Muscle of leg (tissue), 3 donors: ENCODE measurements at regions not wholly inside any gene's neighbourhood (a gene's known extent, or its start where the extent isn't known, plus 50 kb on each side); places are given as distances from the start of the nearest gene placed in this dataset.
A peak's percentile ranks its signal among the peaks of the same experiment; 100 is the strongest.

Experiments used
- DNase-seq: peaks from one replicate; pipeline ENCODE4 v3.0.0; 2013
- H3K27ac ChIP-seq: one replicate; pipeline ENCODE4 v1.5.1; 2013; ENCODE audit warnings: mild to moderate bottlenecking, low read length, control low read depth
- H3K27me3 ChIP-seq: one replicate; pipeline ENCODE4 v1.6.1; 2013; ENCODE audit warnings: low read length; ENCODE audit not compliant: control insufficient read depth, insufficient read depth
- H3K36me3 ChIP-seq: one replicate; pipeline ENCODE4 v1.6.1; 2013; ENCODE audit warnings: low read length; ENCODE audit not compliant: control insufficient read depth, insufficient read depth
- H3K4me1 ChIP-seq: one replicate; pipeline ENCODE4 v1.6.1; 2013; ENCODE audit warnings: low read length; ENCODE audit not compliant: control insufficient read depth, insufficient read depth
- H3K4me3 ChIP-seq: one replicate; pipeline ENCODE4 v1.5.1; 2013; ENCODE audit warnings: low read length, control low read depth
- H3K9me3 ChIP-seq: replicated peaks from 2 replicates; pipeline ENCODE4 v1.6.1; 2013; ENCODE audit warnings: low read depth, low read length; ENCODE audit not compliant: control insufficient read depth
- WGBS: methylation state at CpG from one replicate; pipeline ENCODE4 v1.1.5; 2013; ENCODE audit warnings: missing lambda C conversion rate; ENCODE audit not compliant: insufficient coverage; 5-methylcytosine and 5-hydroxymethylcytosine counted together

DNA sequence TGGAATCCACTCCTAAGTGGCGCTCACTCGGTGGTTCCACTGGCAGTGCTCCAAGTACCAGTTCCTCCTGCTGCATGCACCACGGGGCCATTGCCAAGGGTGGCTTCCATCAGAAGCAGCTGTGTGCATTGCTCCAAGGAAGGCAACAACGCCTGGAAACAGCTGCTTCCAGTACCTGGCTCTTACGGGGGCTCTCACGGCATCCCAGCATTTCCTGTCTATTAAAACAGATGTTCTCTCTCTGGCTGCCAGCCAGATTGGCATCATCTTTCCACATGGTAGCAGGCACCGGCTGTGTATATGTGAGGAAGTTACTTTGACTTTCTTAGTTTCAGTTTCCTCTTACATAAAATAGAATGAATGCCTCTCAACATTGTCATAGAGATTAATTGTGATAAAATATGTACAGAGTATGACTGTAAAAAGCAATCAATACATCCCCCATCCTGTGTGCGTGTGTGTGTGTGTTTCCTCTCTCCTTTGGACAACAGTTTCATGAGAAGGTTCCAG, 84.9 kb downstream of the CMPK2 start:
- H3K9me3 ChIP-seq: peaks cover 2% of the 10 kb centered on the region
- peak overlapping the region; percentile 84 for H3K27ac ChIP-seq
- no peaks in the 10 kb centered on the region for H3K27me3 ChIP-seq
- peak; percentile 93 for DNase-seq
- H3K4me1 ChIP-seq: peaks cover 16% of the 10 kb centered on the region
- H3K36me3 ChIP-seq: no peaks in the 10 kb centered on the region
- no peak overlapping the region for H3K4me3 ChIP-seq
- 13% methylated on average over 4 of the region's 8 CpGs for WGBS

DNA sequence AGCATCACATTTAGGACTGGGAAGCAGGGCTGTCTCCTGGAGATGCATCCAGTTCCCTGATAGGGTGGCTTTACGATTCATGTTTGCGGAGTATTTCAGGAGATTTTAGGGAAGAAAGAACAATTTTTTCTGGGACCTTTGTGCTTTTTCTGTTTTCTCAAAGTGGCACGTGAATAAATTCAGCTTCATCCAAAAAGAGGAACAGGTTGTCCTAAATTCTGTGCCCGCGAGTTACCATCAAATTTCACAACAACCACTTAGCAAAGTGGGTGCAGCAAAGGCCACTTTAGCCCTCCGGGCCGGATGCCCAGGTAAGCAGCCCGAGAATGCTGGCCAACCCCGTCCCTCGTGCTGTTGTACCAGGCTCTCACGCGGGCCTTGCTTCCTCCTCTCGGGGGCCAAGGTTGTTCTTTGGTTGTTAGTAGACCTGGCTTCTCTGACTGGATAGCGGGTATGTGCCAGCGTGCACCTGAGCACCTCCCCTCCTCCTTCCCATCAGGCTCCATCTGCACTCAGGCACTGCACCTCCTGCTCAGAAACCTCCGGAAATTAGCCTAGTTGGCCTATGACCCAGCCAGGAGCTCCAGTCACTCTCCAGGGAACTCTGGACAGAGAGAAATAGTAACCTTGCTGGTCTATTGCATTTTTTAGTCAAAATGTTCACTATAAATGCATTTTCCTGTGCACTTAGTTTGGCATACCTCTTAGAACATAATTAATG, 83.0 kb downstream of the CMPK2 start:
- DNase-seq: no peak
- Histone ChIP-seq H3K27ac (no peak overlapping the region), H3K4me3 (no peak overlapping the region), H3K36me3 (no peaks in the 10 kb centered on the region), H3K4me1 (peaks cover 16% of the 10 kb centered on the region), H3K27me3 (no peaks in the 10 kb centered on the region), H3K9me3 (peaks cover 2% of the 10 kb centered on the region)
- WGBS: 93% methylated on average over 11 of the region's 16 CpGs

DNA sequence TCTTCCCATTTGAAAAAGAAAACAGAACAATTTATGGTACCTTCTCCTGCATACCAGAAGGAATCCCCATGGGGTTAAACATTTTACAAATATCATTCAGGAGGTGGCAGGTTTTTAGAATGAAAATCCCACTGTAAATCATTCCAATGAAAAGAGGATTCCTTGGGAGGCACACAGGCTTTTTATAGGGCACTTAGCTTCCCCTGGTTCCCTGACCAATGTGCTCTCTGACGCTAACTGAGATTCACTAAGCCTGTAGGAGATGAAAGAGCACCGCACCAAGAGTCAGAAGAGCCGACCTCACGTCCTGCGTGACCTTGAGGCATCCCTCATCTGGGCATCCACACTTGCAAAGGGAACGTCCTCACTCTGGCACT, 82.5 kb downstream of the CMPK2 start:
- WGBS: 90% methylated on average over 5 of the region's 6 CpGs
- H3K27me3 ChIP-seq: no peaks in the 10 kb centered on the region
- H3K9me3 ChIP-seq: peaks cover 2% of the 10 kb centered on the region
- H3K4me1 ChIP-seq: peaks cover 16% of the 10 kb centered on the region
- H3K36me3 ChIP-seq: no peaks in the 10 kb centered on the region
- DNase-seq: no peak
- no peak overlapping the region for H3K4me3 ChIP-seq
- H3K27ac ChIP-seq: no peak overlapping the region

DNA sequence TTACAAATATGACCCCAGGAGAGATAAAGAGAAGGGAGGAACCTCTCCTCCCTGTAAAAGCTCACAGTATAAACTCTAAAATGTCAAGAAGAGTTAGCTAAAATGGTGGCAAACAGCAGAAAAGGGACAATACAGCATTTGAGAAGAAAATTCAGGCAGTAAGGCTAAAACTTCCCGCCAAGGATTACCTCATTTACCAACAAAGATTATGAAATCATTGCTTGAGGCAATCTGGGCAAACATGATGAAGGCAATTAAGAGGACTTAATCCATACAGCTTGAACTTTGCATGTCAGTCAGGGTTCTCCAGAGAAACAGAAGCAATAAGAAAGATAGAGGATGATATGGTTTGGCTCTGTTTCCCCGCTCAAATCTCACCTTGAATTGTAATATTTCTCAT, 81.4 kb downstream of the CMPK2 start:
- H3K36me3 ChIP-seq: no peaks in the 10 kb centered on the region
- no peak overlapping the region for H3K4me3 ChIP-seq
- H3K27ac ChIP-seq: no peak overlapping the region
- peaks cover 2% of the 10 kb centered on the region for H3K9me3 ChIP-seq
- WGBS: no CpG with 5 or more reads among the region's 2 CpGs
- H3K27me3 ChIP-seq: no peaks in the 10 kb centered on the region
- DNase-seq: no peak
- peaks cover 16% of the 10 kb centered on the region for H3K4me1 ChIP-seq

DNA sequence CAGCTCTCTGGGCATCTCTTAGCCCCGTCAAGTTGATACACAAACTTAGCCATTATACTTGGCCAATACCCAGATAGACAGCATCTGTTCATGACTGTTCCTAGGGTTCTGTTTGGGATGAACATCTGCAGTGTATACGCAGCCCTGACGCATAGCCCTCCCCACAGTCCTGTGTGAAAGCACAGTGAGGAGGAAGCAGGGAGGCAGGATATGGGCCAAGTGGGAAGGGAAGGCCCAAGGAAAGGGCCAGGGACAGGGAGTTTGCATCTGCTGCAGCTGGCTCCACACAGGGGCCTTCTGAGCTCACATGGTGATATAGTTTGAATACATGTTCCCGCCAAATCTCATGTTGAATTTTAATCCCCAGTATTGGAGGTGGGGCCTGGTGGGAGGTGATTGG, 80.2 kb downstream of the CMPK2 start:
- DNase-seq: peak; percentile 45
- peaks cover 13% of the 10 kb centered on the region for H3K4me1 ChIP-seq
- 68% methylated on average over 4 of the region's 4 CpGs for WGBS
- no peaks in the 10 kb centered on the region for H3K27me3 ChIP-seq
- H3K27ac ChIP-seq: no peak overlapping the region
- no peak overlapping the region for H3K4me3 ChIP-seq
- H3K9me3 ChIP-seq: peaks cover 2% of the 10 kb centered on the region
- H3K36me3 ChIP-seq: no peaks in the 10 kb centered on the region

DNA sequence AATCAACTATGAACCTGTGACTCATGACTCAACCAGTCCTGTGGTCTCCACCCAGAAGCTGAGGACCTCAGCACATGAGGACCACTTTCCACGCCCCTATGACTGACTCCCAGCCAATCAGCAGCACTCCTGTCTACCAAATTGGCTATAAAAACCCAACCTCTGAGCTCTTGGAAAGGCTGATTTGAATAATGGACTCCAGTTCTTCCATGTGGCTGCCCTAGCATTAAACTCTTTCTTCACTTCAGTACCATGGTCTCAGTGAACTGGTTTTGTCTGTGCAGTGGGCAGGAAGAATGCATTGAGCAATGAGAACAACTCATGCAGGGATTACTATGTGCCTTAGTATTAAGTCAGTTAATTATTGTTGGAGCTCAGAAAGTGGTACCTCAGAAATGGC, 78.3 kb downstream of the CMPK2 start:
- 89% methylated on average over 1 of the region's 1 CpG for WGBS
- H3K27me3 ChIP-seq: no peaks in the 10 kb centered on the region
- no peak for DNase-seq

DNA sequence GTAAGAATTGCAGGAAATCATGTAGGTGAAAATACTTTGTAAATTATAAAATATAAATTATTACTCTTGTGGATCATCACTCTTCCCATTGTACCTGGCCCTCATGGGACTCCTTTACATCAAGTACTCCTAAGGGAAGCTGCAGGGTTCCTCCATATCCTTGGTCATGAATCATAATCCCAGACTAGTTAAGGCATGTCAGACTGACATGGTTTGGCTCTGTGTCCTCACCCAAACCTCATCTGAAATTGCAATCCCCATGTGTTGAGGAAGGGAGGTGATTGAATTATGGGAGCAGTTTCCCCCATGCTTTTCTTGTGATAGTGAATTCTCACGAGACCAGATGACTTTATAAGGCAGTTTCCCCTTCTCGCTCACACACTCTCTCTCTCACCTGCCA, 77.1 kb downstream of the CMPK2 start:
- H3K27ac ChIP-seq: no peak overlapping the region
- DNase-seq: no peak
- no peak overlapping the region for H3K4me3 ChIP-seq
- no CpG with 5 or more reads among the region's 2 CpGs for WGBS
- peaks cover 2% of the 10 kb centered on the region for H3K9me3 ChIP-seq
- H3K36me3 ChIP-seq: no peaks in the 10 kb centered on the region
- H3K27me3 ChIP-seq: no peaks in the 10 kb centered on the region
- H3K4me1 ChIP-seq: no peaks in the 10 kb centered on the region

More for the DNA sequence above, 78.3 kb downstream of the CMPK2 start:
- Histone ChIP-seq H3K9me3 (peaks cover 2% of the 10 kb centered on the region), H3K4me1 (peaks cover 3% of the 10 kb centered on the region), H3K36me3 (no peaks in the 10 kb centered on the region), H3K27ac (no peak overlapping the region), H3K4me3 (no peak overlapping the region)

DNA sequence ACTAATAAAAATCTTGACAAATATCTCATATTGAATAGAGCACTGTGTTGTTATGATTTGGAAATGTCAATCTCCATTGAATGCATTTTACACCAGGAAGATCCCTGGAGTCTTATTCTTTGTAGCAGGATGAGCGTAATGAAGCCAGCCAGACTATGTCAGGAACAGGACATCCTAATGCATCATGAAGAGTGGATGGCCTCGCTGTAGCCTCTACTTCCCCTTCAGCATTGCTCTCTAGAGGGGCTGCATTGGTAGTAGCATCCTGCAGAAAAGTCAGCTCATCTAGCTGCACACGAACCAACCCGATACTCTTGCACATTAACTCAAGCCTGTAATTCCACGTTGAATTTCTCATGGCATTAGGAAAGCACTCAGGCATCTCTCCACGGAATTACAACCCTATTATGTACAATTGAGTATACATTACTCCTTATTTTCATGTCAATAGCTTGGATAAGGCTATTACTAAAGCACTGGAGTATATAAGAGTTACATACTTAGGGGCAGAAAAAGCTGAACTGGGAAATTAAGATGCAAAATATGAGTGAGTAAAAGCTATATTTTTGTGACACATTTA, 76.1 kb downstream of the CMPK2 start:
- Histone ChIP-seq H3K4me1 (no peaks in the 10 kb centered on the region), H3K4me3 (no peak overlapping the region), H3K27me3 (no peaks in the 10 kb centered on the region), H3K27ac (no peak overlapping the region), H3K36me3 (no peaks in the 10 kb centered on the region), H3K9me3 (peaks cover 2% of the 10 kb centered on the region)
- no peak for DNase-seq
- 73% methylated on average over 2 of the region's 6 CpGs for WGBS

DNA sequence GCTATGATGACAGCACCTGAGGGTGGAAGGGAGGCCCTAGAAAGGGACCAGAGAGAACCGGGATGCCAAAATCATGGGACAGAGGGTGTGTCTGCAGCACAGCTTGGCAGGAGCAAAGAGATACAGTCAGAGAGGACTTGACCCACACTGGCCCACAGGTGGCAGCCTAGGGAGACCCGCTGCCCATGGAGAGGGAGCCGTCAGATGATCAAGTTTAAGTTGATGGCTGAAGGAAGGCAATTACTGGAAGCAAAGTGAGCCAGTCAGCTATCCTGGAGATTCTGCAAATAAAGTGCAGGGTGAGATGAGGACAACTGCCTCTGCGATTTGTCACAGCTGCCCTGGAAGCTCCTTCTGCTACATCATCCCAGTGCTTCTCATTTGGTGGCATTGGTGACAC, 74.0 kb downstream of the CMPK2 start:
- WGBS: 85% methylated on average over 4 of the region's 4 CpGs
- no peaks in the 10 kb centered on the region for H3K27me3 ChIP-seq
- H3K9me3 ChIP-seq: no peaks in the 10 kb centered on the region
- H3K27ac ChIP-seq: no peak overlapping the region
- H3K4me1 ChIP-seq: no peaks in the 10 kb centered on the region
- no peak for DNase-seq
- no peak overlapping the region for H3K4me3 ChIP-seq
- no peaks in the 10 kb centered on the region for H3K36me3 ChIP-seq

DNA sequence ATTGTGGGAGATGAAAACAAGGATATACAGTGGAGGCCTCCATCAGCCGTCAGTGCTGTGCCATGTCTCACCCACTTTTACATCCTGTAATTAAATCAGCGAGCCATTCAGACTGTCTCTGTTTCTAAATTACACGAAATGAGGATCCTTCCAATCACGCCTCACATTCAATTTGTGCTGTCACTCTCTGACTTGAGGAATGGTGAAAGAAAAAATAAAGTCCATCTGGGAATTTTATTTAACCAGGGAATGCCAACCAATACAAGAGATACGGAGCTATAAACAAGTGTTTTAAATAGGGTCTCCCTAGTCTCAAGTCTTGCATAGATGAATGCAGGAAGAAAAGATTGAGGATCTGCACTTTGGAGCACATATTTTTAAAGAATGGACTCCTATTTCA, 72.8 kb downstream of the CMPK2 start:
- no peaks in the 10 kb centered on the region for H3K9me3 ChIP-seq
- no peaks in the 10 kb centered on the region for H3K36me3 ChIP-seq
- H3K27ac ChIP-seq: no peak overlapping the region
- no peaks in the 10 kb centered on the region for H3K4me1 ChIP-seq
- no peak for DNase-seq
- H3K4me3 ChIP-seq: no peak overlapping the region
- no CpG with 5 or more reads among the region's 5 CpGs for WGBS
- H3K27me3 ChIP-seq: no peaks in the 10 kb centered on the region
